Fibroblast of pulmonary artery (primary cell): ENCODE measurements at regions not wholly inside any gene's neighbourhood (a gene's known extent, or its start where the extent isn't known, plus 50 kb on each side); places are given as distances from the start of the nearest gene placed in this dataset.

ENCODE experiments used
- DNase-seq: peaks from one replicate; pipeline ENCODE4 v3.0.0-alpha.2; 2010; ENCODE audit warnings: low read depth
- H3K4me3 ChIP-seq: replicated peaks from 2 replicates; pipeline ENCODE4 v1.5.1; 2011; ENCODE audit warnings: low read depth, mild to moderate bottlenecking, control low read depth, low read length, moderate library complexity
- TF ChIP-seq, protein P1 (sequence below): IDR thresholded peaks from 2 replicates; pipeline ENCODE4 v1.5.1; 2011; ENCODE audit warnings: mild to moderate bottlenecking, control low read depth, low read length, inconsistent platforms; ENCODE audit errors: missing control alignments

GRCh38 chr16:10232757-10233156 lies 50.5 kb upstream of the GRIN2A start:
- no peak overlapping the region for H3K4me3 ChIP-seq
- no peak for DNase-seq
- TF ChIP-seq, protein P1, sequence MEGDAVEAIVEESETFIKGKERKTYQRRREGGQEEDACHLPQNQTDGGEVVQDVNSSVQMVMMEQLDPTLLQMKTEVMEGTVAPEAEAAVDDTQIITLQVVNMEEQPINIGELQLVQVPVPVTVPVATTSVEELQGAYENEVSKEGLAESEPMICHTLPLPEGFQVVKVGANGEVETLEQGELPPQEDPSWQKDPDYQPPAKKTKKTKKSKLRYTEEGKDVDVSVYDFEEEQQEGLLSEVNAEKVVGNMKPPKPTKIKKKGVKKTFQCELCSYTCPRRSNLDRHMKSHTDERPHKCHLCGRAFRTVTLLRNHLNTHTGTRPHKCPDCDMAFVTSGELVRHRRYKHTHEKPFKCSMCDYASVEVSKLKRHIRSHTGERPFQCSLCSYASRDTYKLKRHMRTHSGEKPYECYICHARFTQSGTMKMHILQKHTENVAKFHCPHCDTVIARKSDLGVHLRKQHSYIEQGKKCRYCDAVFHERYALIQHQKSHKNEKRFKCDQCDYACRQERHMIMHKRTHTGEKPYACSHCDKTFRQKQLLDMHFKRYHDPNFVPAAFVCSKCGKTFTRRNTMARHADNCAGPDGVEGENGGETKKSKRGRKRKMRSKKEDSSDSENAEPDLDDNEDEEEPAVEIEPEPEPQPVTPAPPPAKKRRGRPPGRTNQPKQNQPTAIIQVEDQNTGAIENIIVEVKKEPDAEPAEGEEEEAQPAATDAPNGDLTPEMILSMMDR = no peak

DNA sequence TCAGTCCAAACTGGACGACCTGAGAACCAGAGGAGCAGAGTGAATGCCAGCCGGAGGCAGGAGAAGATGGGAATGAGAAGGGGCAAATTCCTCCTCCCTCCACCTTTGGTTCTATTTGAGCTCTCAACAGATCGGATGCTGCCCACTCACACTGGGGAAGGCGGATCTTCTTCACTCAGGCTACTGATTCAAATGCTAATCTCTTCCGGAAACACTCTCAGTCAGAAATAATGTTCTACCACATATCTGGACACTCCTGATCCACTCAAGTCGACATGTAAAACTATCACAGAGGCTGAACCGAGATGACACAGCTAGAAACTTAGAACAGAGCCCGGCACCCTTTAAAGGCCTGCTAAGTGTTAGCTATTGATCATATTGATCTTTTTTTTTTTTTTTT lies 57.4 kb upstream of the GRIN2A start:
- no peak overlapping the region for H3K4me3 ChIP-seq
- no peak for DNase-seq
- TF ChIP-seq, protein P1 = no peak

GRCh38 chr16:10240854-10241613 lies 58.8 kb upstream of the GRIN2A start:
- DNase-seq = no peak
- no peak overlapping the region for H3K4me3 ChIP-seq
- TF ChIP-seq, protein P1 = no peak

- no peak for DNase-seq
- TF ChIP-seq, protein P1 = no peak
- no peak overlapping the region for H3K4me3 ChIP-seq
Measured at GRCh38 chr16:10242097-10242496, 59.9 kb upstream of the GRIN2A start.

- TF ChIP-seq, protein P1 = no peak
- H3K4me3 ChIP-seq = no peak overlapping the region
- no peak for DNase-seq
Measured at GRCh38 chr16:10242916-10243315, 60.7 kb upstream of the GRIN2A start.

- no peak for DNase-seq
- no peak overlapping the region for H3K4me3 ChIP-seq
- TF ChIP-seq, protein P1 = no peak
Measured at GRCh38 chr16:10245002-10245401, 62.8 kb upstream of the GRIN2A start.
